Right kidney (tissue), 1 donor: ENCODE measurements at regions not wholly inside any gene's neighbourhood (a gene's known extent, or its start where the extent isn't known, plus 50 kb on each side); places are given as distances from the start of the nearest gene placed in this dataset.
"Not testable (repeated sequence)": the region's sequence is repeated elsewhere in the genome, so short reads cannot be mapped to it uniquely, and the experiment has no call there.

Source experiments
- DNase-seq: peaks from one replicate; pipeline ENCODE4 v3.0.0-alpha.2; 2016

DNA sequence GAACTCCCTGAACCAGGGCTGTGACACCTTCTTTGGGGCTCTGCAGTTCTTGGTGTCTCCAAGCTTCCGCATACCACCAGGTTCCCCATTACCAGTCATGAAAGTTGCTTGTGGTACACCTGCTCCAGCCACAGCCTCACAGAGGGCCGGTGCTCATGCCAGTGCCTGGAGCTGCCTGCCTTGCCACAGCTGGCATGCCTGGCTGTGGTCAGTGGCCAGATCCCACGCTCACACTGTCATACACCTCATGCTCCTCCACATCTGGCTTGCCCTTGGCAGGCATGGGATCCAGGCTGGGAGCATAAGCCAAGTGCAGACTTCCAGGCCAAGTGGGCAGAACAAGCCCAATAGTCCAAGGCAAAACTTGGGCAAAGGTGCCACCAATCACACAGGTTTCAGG is 1054.9 kb downstream of the SLITRK5 start:
- DNase-seq: no peak

DNA sequence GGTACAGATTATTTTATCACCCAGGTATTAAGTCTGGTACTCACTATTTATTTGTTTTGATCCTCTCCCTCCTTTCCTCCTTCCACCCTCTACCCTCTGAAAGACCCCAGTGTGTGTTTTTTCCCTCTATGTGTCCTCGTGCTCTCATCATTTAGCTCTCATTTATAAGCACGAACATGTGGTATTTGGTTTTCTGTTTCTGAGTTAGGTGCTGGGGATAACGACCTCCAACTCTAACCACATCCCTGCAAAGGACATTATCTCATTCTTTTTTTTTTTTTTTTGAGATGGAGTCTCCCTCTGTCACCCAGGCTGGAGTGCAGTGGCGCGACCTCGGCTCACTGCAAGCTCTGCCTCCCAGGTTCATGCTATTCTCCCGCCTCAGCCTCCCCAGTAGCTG is 1056.1 kb downstream of the SLITRK5 start:
- not testable (repeated sequence) for DNase-seq

DNA sequence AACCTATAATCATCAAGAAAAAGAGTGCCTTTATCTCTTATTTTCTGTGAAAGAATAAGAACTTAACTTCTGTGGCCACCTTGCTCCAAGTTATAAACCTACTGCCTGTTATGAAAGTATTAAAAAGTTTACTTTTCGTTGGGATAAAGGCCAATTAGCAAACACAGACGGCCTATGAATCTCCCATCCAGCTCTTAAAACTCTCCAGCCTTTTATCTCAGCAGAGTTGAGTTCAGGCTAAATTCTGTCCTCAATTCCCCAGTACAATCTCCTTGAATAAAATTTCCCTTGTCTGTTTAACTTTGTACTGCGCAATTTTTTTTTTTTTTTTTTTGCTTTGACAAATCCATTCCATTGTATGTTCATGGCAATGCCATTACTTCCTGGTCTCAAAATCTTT is 1058.4 kb downstream of the SLITRK5 start:
- no peak for DNase-seq

DNA sequence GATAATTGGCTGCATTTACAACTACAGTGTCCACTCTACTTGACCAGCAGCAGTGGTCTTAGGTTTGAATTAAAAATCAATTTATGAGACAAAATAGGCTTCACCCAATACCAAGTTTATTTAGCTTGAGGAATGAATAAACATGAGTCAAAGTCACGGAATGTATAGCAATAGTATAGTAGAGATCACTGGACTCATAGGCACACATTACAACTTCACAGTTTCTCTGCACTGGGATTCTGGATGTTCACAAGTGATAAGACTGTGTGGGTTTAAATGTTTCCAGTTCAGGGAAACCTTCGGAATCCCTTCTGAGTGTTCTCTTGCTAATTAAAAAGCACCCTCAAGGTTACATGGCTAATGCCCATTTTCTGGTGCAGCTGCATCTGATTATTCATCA is 1064.9 kb downstream of the SLITRK5 start:
- DNase-seq: no peak

DNA sequence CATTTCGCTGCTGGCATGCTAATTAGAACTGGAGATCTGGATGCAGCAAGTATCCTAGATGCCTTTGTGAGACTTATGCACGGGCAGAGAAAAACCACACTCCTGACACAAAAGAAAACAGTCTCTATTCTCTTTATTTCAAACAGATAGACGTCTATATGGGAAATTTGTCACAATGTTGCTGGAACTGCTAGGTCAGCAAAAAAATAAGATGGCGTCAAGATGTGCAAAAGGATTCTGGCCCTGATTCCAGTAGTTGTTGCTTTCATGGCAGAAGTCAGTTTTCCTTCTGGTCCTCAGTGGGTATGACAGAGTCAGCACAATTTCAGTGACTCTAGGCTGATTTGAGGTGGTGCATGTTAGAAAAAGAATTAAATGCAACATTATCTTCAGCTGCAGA is 1068.0 kb downstream of the SLITRK5 start:
- DNase-seq: no peak

DNA sequence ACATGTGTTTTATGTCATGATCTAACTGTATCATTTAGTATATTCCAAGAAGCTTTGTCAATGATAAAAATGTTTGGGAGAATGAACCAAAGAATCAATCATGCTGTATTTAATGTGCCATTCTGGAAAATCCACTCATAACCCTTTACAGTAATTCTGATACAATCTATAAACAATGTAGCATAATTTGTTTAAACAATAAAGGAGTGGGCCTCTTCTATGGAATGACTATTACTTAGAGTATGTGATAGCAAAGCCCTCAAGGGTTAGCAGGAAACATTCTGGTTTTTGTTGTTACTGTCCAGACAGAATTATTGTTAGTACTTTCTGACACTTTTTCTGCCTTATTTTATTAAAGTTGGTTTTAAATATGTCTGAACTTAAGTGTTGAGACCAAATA is 1073.1 kb downstream of the SLITRK5 start:
- DNase-seq: no peak

DNA sequence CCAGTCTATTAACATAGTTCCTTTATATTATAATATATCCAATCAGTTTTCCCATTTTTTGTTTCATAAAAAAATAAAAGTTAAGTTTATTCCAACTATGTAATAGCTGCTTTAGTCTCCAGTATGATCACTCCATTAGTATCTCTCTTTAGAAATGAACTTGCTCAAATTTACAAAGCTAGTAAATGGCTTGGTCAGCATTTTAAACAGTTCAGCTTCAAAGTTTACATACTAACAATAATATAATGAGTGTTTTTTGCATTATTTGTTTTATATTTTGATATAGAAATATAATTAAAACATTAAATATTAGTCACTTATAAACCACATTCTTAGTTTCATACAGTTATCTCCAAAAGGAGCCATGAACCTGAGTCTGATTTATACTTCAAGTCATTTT is 1073.8 kb downstream of the SLITRK5 start:
- no peak for DNase-seq

DNA sequence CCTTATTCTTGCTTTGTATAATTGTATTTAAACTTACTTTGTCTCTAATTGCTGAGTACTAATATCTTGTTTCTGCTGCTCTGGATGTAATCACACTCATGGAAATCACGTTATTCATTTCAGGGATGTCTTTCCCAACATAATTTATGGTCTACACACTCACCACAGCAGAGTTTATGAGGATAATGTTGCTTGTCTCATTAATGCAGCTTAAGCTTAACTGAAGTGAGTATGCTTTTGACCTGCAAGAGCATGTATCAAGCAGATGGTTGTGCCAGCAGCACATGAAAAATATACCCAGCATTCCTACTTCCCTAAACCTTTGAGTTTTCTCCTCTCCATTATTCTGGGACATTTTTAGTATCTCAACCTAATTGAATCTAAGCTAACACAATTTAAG is 1080.9 kb downstream of the SLITRK5 start:
- no peak for DNase-seq

DNA sequence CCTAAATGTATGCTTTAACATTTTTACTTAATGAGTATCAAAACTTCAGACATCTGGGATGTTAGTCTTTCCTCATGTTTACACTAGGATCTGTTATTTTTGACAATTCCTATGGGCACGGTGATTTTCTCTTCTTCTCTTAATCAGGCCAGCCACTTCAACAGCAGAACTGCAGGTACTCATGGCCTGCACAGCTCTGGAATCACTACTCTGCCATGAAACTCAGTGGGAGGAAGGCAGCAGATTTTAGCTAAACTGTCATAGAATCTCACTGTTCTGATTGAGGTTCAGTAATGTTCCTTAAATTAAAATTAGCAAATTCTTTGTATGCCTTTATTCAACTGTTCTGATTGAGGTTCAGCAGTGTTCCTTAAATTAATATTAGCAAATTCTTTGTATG is 1083.0 kb downstream of the SLITRK5 start:
- no peak for DNase-seq

DNA sequence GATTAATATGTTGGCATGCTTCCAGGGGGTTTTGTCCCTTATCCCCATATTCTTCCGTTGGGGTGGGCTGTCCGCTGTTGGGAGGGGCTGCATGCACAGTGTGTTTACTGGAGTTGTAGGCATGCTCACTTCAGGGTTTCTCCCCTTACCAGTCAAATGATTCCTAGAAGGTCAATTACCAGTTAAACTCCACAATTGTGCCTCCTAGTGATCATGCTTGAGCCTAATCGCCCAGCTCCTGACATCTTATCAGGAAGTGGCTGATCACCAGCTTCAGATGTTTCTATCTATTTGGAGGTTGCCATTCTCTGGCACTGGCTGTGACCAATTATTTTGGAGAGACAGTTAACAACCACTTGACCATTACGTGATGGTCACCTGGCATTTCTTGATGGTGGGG is 1090.0 kb downstream of the SLITRK5 start:
- no peak for DNase-seq

DNA sequence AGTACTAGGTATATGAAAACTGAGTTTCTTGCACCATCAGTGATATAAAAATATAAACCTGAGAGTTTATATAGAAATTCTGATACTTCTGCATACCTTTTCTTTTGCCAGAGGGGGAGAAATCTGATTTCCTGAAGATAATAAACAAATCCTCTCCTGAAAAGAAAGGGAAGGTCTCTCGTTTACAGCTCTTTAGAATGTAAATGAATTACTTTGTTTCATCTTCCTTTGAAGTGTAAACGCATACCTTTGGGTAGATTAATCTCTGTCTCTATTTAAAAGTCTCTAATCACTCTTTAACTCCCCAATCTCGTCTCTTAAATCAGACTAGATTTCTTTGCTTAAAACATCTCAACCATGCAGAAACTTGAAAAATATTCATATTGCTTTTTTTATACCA is 1092.9 kb downstream of the SLITRK5 start:
- DNase-seq: no peak

DNA sequence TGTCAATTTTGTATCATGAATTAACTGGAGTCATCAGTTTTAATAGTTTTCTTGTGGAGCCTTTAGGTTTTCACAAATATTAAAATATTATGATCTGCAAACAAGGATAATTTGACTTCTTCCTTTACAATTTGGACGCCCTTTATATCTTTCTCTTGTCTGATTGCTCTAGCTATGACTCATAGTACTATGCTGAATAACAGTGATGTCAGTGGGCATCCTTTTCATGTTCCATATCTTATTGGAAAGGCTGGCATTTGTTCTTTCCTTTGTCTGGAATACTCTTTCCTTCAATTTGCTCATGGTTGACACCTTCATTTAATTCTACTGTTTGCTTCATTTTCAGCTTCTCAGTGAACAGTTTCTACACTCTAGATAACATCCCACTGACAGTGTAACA is 1129.3 kb downstream of the SLITRK5 start:
- no peak for DNase-seq

DNA sequence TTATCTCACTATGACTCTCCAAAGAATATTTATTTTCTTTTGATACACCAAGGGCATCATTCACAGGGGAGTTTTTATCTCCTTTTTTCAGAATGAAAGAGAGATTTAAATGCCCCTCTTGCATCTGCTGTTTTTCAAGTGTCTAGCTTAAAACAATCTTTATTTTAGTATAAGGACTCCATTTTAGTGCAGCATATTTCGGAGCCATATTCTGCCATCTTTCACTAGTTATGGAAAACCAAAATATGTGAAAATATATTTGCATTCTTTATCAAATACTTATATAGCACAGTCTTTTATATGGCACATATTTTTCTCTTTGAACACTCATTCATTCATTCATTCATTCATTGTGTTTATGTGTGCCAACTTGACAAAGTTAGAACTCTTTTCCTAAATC is 1130.2 kb downstream of the SLITRK5 start:
- no peak for DNase-seq

DNA sequence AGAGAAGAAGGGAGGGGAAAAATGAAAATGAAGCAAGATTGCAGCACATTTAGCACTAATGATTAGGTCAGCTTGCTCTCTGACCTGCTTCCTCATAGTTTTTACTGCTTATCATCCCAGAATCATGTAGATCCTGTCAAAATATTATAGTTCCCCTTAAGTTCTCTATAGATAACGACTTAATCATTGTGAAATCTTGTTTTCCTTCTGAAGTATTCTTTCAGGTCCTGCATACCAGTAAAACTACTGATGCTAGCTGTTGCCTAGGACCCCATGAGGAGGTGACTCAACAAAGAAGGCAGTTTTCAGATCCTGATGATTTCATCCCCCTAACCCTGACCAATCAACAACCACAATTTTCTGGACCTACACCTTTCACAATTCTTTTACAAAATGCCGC is 1131.7 kb downstream of the SLITRK5 start:
- DNase-seq: no peak

DNA sequence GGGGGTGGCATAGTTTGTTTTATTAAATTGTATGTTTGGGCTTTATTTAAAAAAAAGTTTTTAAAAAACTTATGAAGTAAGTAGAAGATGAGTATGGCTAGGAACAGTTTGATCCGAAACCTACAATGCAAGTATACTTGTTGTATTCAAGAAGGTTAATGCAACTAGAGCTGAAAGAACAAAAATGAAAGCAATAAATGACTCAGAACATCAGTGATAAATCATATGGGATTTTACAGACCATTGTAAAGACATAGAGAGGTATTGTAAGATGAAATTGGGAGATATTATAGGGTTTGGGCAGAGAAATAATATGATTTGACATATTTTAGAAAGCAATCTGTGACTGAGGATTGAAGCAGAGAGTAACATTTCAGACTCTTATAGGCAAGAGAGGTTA is 1135.3 kb downstream of the SLITRK5 start:
- no peak for DNase-seq

DNA sequence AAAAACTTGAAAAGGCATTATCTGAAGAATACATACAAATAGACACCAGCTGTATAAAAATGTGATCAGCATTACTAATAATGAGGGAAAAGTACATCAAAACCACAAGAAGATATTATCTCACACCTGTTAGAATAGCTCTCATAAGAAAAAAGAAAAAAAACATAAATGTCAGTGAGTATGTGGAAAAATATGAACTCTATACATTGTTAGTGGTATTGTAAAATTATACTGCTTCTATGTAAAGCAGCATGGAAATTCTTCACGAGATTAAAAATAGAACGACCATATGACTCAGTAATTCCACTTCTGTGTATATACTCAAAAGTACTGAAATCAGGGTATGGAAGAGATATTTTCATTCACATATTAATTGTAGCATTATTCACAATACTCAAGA is 1146.4 kb downstream of the SLITRK5 start:
- DNase-seq: no peak

DNA sequence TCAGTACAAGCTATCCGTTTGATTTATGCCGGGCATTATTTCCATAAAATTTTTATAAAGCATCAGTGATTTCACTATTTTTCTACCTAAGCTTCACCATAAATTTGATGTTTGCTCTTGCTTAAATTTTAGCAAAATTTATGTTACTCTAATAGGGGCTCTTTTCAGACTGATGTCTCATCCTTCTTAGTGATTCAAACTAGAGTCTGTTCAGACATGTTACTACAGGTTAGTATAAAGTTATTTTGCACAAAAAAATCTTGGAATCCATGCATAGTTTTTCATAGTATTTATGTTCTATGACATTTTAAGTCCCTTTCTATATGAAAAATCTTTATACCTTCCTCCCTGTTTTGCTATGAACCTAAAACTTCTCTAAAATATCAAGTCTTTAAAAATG is 1151.9 kb downstream of the SLITRK5 start:
- no peak for DNase-seq

DNA sequence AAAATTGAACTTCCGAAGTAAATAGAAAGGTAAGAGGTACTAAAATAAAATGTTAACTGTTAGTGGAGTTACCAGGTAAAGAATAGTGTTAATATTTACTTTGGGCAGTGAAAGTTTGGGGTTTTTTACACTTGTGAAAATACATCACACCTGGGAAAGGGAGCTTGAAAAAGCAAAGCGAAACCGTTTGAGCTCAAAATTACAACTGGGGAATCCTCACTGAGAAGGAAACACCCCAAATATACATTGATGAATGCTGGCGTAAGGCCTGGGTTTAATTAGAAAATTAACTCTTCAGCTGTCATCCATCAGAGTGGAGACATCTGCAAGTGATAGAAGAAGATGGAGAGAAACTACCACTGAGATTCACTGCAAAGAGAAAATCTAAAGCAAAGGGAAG is 1153.0 kb downstream of the SLITRK5 start:
- DNase-seq: no peak

DNA sequence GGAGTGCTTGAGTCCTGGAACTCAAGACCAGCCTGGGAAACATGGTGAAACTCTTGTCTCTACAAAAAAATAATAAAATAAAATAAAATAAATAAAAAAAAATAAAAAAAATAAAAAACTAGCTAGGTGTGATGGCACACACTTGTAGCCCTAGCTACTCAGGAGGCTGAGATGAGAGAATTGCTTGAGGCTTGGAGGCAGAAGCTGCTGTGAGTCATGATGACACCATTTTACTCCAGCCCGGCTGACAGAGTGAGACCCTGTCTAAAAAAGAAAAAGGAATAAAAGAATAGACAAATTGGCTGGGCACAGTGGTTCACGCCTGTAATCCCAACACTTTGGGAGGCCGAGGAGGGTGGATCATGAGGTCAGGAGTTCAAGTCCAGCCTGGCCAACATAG is 1168.9 kb downstream of the SLITRK5 start:
- no peak for DNase-seq

DNA sequence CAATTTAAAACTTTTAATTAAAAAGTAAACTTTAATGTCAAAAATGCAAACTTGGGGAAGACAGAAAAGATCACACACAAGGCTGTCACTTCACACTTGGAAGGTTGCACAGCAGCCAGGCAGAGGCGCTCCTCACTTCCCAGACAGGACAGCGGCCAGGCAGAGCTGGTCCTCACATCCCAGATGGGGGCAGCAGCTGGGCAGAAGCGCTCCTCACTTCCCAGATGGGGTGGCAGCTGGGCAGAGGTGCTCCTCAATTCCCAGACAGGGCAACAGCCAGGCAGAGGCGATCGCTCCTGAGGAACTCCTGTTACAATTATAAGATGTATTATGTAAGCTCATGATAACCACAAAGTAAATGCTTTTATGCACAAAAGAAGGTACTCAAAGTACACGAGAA is 1181.1 kb downstream of the SLITRK5 start:
- not testable (repeated sequence) for DNase-seq

DNA sequence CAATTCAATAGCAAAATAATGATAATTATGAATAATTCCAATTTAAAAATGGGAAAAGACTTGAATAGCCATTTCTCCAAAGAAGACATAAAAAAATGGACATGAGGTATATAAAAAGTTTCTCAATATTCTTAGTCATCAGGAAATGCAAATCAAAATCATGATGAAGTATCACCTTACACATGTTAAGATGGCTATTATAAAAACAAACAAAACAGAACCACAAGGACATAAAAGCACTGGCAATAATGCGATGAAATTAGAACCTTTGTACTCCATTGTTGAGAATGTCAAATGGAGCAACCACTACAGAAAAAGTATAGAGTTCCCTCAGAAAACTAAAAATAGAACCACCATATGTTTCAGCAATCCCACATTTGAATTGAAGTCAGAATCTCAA is 1186.1 kb downstream of the SLITRK5 start:
- no peak for DNase-seq

DNA sequence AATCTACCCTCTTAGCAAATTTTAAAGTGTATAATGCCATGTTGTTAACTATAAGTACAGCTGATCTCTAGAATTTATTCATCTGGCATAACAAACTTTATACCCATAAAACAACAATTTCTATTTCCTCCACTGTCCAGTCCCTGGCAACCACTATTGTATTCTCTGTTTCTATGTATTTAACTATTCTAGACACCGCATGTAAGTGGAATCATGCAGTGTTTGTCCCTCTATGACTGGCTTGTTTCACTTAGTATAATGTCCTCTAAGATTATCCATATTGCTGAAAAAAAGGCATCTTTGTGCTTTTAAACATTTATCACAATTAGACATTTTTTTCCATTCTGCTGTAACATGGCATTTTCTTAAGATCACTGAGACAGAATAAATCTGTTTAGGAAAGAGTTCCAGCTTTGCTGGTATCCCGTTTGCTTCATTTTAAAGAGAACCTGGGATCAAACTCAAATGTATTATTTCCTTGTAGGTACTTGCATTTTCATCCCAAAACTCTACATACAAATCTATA is 1191.0 kb downstream of the SLITRK5 start:
- DNase-seq: no peak

DNA sequence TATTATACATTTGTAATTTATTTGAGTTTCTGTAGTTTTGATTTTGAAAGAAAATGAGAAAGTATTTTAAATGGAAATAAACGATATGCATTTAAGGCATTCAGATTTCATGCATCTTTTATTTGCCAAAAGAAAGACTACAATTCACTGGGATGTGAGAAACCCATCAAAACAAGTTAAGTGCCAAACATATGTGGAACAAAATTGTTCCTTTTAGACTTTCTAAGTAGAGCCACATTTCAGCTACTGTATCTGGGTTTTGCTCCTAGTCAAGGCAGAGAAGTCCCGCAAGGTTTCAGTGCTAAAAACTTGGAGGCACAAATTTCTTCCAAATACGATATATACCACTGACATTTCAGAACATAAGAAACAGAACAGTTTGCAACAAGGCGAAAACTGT is 1191.9 kb downstream of the SLITRK5 start:
- no peak for DNase-seq

DNA sequence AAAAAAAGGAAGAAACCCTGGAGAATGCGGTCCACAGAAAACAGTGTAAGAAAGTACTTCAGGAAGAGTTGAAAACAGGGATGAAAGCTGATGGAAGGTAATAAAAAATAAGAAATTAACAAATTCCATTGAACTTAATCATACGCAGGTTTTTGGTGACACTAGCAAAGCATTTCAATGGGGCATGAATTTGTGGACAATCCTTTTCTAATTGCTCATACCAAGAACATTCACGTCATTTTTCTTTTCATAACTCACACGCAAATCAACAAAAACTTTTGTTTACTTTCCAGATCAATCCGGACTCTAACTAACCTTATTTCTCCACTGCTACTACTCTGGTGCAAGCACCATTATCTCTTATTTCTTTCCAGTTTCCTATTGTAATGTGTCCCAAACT is 1195.0 kb downstream of the SLITRK5 start:
- no peak for DNase-seq

DNA sequence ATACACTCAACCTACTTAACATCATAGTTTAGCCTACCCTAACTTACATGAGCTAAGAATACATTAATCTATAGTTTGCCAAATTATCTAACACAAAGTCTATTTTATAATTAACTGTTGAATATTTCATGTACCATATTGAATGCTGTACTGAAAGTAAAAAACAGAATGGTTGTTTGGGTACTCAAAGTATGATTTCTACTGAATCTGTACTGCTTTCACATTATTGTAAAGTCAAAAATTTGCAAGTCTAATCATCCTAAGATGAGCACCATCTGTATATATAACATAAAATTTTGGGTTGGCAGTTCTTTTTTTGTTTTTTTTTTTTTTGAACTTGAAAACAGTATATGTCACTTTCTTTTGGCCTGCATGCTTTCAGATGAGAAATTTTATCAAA is 1212.6 kb downstream of the SLITRK5 start:
- DNase-seq: no peak
